Smooth muscle cell (in vitro differentiated cells): ENCODE measurements at regions not wholly inside any gene's neighbourhood (a gene's known extent, or its start where the extent isn't known, plus 50 kb on each side); places are given as distances from the start of the nearest gene placed in this dataset.

ENCODE experiments used
- DNase-seq: peaks from one replicate; lab custom pipeline; 2025; ENCODE audit not compliant: unreplicated experiment; lab: John Stamatoyannopoulos, UW
- H2AFZ ChIP-seq: fragments of 200-600 bp; sonication (generic); 2 replicates; pipeline ENCODE4 v1.6.0; 2016; ENCODE audit warnings: antibody characterized with exemption, low read depth, mild to moderate bottlenecking
- H3F3A ChIP-seq: fragments of 200-600 bp; sonication (generic); 2 replicates; pipeline ENCODE4 v1.6.0; 2017; ENCODE audit warnings: antibody characterized with exemption, low read depth
- H3K27ac ChIP-seq: fragments of 200-600 bp; sonication (generic); 2 replicates; pipeline ENCODE4 v1.5.1; 2016; ENCODE audit warnings: low read depth, mild to moderate bottlenecking
- H3K27me3 ChIP-seq: fragments of 200-600 bp; sonication (generic); 2 replicates; pipeline ENCODE4 v1.6.1; 2016; ENCODE audit warnings: low read depth, mild to moderate bottlenecking
- H3K36me3 ChIP-seq: fragments of 200-600 bp; sonication (generic); 2 replicates; pipeline ENCODE4 v1.5.1; 2016; ENCODE audit warnings: low read depth
- H3K4me1 ChIP-seq: fragments of 200-600 bp; sonication (generic); 2 replicates; pipeline ENCODE4 v1.5.1; 2016; ENCODE audit warnings: low read depth
- H3K4me2 ChIP-seq: fragments of 200-600 bp; sonication (generic); 2 replicates; pipeline ENCODE4 v1.6.0; 2016; ENCODE audit warnings: mild to moderate bottlenecking
- H3K4me3 ChIP-seq: fragments of 200-600 bp; sonication (generic); 2 replicates; pipeline ENCODE4 v1.5.1; 2016; ENCODE audit warnings: mild to moderate bottlenecking
- H3K79me2 ChIP-seq: fragments of 200-600 bp; sonication (generic); 2 replicates; pipeline ENCODE4 v1.6.0; 2016; ENCODE audit warnings: low read depth, mild to moderate bottlenecking
- H3K9ac ChIP-seq: fragments of 200-600 bp; sonication (generic); 2 replicates; pipeline ENCODE4 v1.6.0; 2016; ENCODE audit warnings: low read depth
- H3K9me3 ChIP-seq: fragments of 200-600 bp; sonication (generic); replicated peaks from 2 replicates; pipeline ENCODE4 v1.5.1; 2016; ENCODE audit warnings: low read depth
- H4K20me1 ChIP-seq: fragments of 200-600 bp; sonication (generic); 2 replicates; pipeline ENCODE4 v1.6.0; 2016; ENCODE audit warnings: low read depth
- WGBS: methylation state at CpG from one replicate; pipeline ENCODE4 v1.1.7; 2016; ENCODE audit warnings: low lambda C conversion rate; 5-methylcytosine and 5-hydroxymethylcytosine counted together
- TF ChIP-seq, protein P1 (sequence below): fragments of 200-600 bp; sonication (generic); IDR thresholded peaks from 2 replicates; pipeline ENCODE4 v1.5.1; 2017; ENCODE audit warnings: borderline replicate concordance, mild to moderate bottlenecking, antibody characterized with exemption; ENCODE audit not compliant: insufficient read depth, poor library complexity, severe bottlenecking

DNA sequence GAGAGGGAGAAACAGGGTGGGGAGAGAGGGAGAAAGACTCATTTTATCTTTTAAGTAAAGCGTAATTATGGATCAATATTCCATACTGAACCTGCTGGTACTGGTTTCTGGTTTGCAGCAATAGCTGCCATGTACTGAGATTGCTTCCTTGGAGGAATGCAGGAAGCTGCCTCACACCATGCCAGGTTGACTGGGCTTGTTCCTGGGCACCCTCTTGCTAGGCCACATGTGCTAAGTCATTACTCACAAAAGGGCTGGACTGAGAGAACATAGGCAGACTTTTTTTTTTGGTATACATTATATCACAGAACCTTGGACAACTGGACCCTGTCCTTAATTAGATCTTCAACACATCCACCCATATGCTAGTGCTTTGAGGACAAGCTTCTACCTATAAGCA lies 193.4 kb downstream of the ZNF621 start:
- H3K27me3 ChIP-seq, result no peaks in the 10 kb centered on the region
- no peaks in the 10 kb centered on the region for H3K4me1 ChIP-seq
- no peak overlapping the region for H3K27ac ChIP-seq
- H3K36me3 ChIP-seq, result no peaks in the 10 kb centered on the region
- no peaks in the 10 kb centered on the region for H4K20me1 ChIP-seq
- H3K79me2 ChIP-seq, result no peaks in the 10 kb centered on the region
- H3K4me3 ChIP-seq, result no peak overlapping the region
- WGBS, result 100% methylated on average over 1 of the region's 1 CpG
- no peak for DNase-seq
- no peaks in the 10 kb centered on the region for H3K9me3 ChIP-seq
- no peak overlapping the region for H3K4me2 ChIP-seq
- H2AFZ ChIP-seq, result peak overlapping the region; percentile 50
- no peaks in the 10 kb centered on the region for H3F3A ChIP-seq
- no peak overlapping the region for H3K9ac ChIP-seq
- TF ChIP-seq, protein P1, sequence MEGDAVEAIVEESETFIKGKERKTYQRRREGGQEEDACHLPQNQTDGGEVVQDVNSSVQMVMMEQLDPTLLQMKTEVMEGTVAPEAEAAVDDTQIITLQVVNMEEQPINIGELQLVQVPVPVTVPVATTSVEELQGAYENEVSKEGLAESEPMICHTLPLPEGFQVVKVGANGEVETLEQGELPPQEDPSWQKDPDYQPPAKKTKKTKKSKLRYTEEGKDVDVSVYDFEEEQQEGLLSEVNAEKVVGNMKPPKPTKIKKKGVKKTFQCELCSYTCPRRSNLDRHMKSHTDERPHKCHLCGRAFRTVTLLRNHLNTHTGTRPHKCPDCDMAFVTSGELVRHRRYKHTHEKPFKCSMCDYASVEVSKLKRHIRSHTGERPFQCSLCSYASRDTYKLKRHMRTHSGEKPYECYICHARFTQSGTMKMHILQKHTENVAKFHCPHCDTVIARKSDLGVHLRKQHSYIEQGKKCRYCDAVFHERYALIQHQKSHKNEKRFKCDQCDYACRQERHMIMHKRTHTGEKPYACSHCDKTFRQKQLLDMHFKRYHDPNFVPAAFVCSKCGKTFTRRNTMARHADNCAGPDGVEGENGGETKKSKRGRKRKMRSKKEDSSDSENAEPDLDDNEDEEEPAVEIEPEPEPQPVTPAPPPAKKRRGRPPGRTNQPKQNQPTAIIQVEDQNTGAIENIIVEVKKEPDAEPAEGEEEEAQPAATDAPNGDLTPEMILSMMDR, result no peak

DNA sequence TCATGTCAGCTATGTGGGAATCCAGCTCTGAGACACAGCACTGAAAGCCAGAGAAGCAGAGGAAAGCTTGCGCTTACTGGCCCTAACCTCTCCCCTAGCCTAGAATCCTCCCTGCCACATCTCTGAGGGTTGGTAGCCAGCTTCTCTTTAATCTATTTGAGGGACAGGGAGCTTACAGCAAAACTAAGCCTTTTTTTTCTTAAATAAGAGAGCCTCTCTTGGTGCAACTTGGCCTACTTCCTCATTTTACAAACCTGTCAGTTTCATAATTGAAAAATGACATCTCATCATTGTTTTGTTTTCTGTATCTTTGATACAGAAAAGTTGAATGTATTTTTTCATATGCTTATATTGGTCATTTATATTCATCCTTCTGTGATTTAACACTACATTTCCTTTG lies 193.9 kb downstream of the ZNF621 start:
- Histone ChIP-seq H3K4me3 (no peak overlapping the region), H3K9ac (no peak overlapping the region), H3K36me3 (no peaks in the 10 kb centered on the region), H3F3A (no peaks in the 10 kb centered on the region), H3K9me3 (no peaks in the 10 kb centered on the region), H4K20me1 (no peaks in the 10 kb centered on the region), H3K27ac (no peak overlapping the region), H3K4me1 (no peaks in the 10 kb centered on the region), H3K4me2 (no peak overlapping the region), H3K79me2 (no peaks in the 10 kb centered on the region), H3K27me3 (no peaks in the 10 kb centered on the region), H2AFZ (peak overlapping the region; percentile 50)
- no peak for DNase-seq
- 90% methylated on average over 1 of the region's 1 CpG for WGBS
- TF ChIP-seq, protein P1, result no peak

DNA sequence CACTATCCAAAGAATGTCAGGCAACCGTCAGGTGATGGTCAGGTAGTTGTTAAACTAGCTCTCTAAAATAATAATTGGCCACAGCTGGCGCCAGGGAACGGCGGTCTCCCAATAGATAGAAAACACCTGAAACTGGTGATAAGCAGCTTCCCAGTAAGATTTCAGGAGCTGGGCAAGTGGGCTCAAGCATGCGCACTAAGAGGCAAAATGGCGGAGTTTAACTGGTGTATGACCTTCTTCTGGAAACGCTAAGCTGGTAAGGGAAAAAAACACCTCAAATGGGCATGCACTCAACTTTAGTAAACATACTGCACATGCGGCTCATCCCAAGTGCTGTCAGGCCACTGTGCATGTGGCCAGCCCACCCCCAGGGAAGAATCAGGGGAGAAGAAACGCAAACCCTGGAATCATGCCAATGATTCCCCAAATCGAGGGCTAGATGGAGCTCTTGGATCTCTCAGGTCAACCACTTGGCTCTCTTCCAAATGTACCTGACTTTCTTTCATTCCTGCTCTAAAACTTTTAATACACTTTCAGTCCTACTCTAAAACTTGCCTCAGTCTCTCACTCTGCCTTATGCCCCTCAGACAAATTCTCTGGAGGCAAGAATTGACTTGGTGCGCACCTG lies 195.0 kb downstream of the ZNF621 start:
- 93% methylated on average over 11 of the region's 11 CpGs for WGBS

More for the DNA sequence above, 195.0 kb downstream of the ZNF621 start:
- H3K9ac ChIP-seq, result no peak overlapping the region
- H3K79me2 ChIP-seq, result no peaks in the 10 kb centered on the region
- H3K9me3 ChIP-seq, result no peaks in the 10 kb centered on the region
- H3K27me3 ChIP-seq, result no peaks in the 10 kb centered on the region
- H2AFZ ChIP-seq, result no peak overlapping the region
- H3K4me2 ChIP-seq, result no peak overlapping the region
- no peak overlapping the region for H3K4me3 ChIP-seq
- H3K36me3 ChIP-seq, result no peaks in the 10 kb centered on the region
- TF ChIP-seq, protein P1, result peak; percentile 12
- no peaks in the 10 kb centered on the region for H3F3A ChIP-seq
- no peak overlapping the region for H3K27ac ChIP-seq
- no peak for DNase-seq
- H3K4me1 ChIP-seq, result no peaks in the 10 kb centered on the region
- no peaks in the 10 kb centered on the region for H4K20me1 ChIP-seq
